Testis (tissue), 2 donors: ENCODE measurements at regions not wholly inside any gene's neighbourhood (a gene's known extent, or its start where the extent isn't known, plus 50 kb on each side); places are given as distances from the start of the nearest gene placed in this dataset.

Experiments
- CTCF ChIP-seq, 3 experiments: fragments of 450-650 bp in 2 of 3; fragments of 200-600 bp in 1 of 3; sonication (generic) in 1 of 3; IDR thresholded peaks; one replicate each; pipeline ENCODE4 v1.5.1; 2016 to 2019; ENCODE audit warnings: antibody characterized with exemption in 3 of 3, mild to moderate bottlenecking in 2 of 3, moderate library complexity in 1 of 3
- POLR2A ChIP-seq: fragments of 450-650 bp; IDR thresholded peaks from one replicate; pipeline ENCODE4 v1.6.1; 2017; ENCODE audit warnings: antibody characterized with exemption, mild to moderate bottlenecking, moderate library complexity

GRCh38 chr12:32997471-32997870 is 100.9 kb upstream of the PKP2 start:
- TF ChIP-seq CTCF (IDR thresholded peaks at IDR 0.05), result no peak
- TF ChIP-seq POLR2A, result no peak
